ENCODE measurements at regions not wholly inside any gene's neighbourhood (a gene's known extent, or its start where the extent isn't known, plus 50 kb on each side); places are given as distances from the start of the nearest gene placed in this dataset.
"Not testable (repeated sequence)": the region's sequence is repeated elsewhere in the genome, so short reads cannot be mapped to it uniquely, and the experiment has no call there.

DNA sequence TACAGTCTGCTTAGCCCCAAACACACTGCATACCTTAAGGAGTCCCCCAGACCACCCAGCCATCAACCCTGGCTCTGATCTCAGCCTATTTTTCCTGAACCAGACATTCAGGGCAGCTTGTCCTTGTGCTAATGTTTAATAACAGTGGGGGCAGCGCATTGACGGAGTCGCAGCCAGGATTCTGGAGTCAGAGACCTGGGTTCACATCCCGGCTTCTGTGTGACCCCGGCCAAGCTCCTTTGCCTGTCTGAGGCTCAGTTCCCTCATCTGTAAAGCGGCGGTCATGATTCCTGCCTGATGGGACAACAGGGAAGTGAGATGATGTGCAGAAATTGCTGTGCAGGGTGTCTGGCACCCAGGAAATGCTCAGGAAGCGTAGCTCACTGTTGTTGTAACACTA, 63.1 kb downstream of the MATN1 start:
- DNase-seq: no peak

DNA sequence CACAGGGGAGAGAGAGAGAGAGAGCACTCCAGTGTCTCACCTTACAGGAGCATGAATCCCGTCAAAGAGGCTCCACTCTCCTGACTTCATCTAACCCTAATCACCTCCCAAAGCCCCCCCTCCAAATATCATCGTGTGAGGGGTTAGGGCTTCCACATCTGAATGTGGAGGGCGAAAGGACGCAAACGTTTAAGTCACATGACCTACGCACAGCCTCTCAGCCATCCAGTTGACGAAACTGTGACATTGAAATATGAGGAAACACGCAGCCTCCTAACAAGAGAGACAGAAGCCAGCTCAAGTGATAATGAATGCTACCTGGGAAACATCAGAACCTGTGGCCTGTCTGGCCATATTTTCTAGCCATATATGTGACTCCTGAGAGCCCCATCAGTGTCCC, 63.7 kb downstream of the MATN1 start:
- DNase-seq: no peak

DNA sequence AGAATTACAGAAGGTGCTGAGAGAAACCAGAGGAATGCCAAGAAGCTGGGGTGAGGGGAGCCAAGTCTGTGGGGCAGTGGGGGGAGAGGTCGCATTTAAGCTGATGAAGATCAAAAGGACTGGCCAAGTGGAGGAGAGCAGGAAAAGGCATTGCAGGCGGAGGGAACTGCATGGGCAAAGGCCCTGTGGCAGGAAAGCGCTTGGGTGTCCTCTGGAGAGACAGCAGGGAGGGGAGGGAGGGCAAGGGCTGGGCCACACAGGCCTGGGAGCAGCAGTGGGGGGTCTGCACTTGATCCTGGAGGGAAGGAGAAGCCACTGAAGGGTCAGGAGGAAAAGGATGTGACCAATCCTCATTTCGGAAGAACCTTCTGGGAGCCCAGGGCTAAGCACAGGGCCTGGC, 65.0 kb downstream of the MATN1 start:
- not testable (repeated sequence) for DNase-seq

DNA sequence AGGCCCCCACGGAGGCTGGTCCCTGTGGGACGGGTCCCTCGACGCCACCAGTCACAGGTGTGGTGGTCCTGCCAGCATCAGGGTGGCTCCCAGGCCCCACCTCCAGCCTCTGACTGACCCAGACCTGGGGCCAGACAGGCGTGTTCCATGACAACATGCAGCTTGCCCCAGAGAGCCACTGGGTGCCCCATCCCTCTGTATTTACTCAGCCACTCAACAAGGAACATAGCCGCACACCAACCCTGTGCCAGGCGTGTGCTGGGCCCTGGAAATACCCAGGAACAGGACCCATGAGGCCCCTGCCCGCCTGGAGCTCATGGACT, 65.4 kb downstream of the MATN1 start:
- no peak for DNase-seq

DNA sequence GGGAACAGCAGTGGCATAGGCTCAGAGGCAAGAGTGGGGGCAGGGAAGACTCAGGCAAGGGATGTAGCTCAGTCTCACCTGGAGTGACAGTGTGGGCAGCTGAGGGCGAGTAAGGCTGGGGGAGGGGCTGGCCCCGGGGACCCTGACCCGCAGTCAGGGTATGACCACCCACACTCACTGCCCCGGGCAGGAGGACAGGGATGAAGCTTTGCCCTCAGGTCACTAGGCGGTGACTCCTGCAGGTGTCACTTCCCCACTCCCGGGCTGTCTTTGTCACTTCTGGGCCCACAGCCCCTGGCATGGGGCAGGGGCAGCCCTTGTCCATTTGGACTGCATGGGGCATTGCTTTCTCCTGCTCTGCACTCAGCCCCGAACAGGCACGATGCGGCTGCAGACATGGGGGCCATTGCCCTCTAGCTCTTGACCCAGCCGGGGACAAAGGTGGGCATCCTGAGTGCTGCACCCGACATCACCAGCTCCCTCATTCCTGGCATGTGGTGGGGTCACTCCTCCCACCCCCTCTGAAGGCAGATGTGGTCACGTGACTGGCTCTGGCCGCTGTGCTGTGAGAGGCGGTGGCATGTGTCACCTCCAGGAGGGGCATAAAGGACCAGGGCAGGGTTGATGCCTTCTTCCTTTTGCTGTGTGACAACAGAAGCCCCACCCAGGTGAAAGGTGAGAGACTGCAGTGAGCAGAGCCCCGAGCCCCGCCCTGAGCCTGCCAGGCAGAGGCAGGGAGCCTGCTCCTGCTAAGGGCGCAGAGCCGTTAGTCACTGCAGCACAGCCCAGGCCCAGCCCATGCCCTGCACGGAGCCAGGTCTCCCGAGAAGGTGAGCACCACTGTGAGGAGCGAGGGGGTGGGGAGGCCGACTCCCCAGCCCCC, 66.0 kb downstream of the MATN1 start:
- DNase-seq: no peak

DNA sequence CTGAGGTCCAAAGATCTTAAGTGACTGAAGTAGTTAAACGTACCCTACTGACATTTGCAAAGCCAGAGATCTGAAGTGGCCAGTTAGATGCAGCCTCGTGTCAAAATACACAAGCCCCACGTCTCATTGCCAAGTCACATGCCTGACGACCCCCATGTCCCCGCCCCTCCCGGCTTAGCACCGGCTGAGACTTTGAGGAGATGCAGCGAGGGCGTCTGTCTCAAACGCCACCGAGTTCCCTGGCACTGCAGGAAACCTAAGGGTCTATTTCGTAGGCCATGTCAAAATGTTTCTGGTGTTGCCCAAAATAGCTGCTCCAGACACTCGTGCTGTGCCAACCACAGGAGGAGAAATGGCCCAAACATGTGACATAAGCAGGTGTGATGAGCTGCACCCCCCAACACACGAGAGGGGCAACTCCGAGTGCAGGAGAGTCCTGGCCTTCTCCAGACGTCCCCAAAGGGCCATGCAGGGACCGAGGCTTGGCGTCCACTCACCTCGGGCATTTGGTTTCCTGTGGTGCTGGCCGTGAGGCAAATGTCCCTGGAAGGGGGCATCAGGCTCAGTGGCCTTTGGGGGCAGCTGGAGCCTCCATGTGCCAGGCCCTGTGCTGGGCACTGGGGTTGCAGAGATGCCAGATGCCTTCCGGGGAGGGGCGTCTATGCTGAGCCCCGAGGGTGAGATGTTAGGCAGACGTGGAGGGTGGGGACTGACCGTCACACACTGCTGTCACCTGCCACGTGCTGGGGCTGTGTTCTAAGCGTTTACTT, 67.0 kb downstream of the MATN1 start:
- DNase-seq: no peak

DNA sequence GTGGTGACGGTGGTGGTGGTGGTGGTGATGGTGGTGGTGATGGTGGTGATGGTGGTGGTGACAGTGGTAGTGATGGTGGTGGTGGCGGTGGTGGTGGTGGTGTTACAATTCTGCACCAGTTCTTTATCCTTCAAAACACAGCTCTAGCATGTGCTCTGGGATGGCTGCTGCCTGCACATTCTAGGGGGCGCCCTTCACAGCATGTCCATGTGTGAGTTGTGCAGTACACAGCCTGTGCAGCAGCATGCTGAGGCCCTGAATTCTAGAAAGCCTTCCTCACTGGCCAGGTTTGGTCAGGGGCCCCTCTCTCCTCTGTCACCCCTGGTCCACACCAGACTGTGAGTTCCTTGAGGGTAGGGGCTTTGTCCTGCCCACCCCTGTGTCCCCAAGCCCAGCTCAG, 67.7 kb downstream of the MATN1 start:
- no peak for DNase-seq

DNA sequence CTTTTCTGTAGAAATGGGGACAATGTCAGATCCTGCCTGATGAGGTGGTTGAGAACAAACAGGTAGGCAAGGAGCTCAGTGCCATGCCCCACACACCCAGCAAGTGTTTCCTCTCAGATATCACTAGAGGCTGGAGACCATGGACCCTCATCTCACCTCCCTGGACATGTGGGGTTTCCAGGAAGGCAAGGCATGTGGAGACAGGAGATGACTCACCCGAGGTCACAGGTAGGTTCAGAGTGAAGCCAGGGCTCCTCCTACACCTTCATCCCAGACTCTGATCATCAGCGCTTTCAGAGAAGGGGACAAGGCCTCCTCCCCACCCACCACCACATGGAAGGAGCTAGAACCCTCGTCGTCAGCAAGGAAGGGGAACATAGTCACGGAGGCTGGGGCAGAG, 69.2 kb downstream of the MATN1 start:
- no peak for DNase-seq

DNA sequence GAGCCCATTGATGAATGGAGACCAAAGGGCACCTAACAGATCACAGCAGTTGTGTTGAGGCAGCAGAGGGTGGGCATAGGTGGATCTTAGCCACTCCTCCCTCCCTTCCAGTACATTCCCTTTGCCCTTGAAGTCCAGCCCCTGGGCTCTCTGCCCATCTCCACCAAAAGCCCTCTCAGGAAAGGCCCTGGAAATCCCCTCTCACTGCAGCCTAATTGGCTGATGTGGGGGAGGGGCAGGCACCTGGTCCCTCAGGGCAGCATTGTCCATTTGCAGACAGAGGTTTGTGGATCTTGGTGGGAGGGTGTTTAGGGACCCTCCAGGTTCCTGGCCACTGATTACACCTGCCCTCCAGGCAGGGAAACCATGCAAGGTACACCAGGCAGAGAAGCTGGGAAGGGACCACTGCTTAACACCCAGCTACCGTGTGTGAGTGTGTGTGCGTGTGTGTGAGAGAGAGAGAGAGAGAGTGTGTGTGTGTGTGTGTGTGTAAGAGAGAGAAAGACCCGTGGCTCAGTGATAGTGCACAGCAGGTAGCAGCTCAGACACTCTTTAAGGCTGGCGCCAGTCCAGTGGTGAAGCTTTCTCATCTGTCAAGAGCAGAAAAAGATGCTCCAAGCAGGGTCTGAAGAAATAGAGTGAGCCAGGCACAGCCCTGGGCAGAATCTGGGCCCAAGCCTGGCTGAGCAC, 71.1 kb downstream of the MATN1 start:
- no peak for DNase-seq

DNA sequence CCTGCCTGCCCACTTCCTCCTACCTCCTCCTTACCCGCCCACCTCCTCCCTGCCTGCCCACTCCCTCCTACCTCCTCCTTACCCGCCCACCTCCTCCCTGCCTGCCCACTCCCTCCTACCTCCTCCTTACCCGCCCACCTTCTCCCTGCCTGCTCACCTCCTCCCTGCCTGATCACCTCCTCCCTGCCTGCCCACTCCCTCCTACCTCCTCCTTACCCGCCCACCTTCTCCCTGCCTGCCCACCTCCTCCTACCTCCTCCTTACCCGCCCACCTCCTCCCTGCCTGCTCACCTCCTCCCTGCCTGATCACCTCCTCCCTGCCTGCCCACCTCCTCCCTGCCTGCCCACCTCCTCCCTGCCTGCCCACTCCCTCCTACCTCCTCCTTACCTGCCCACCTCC, 72.0 kb downstream of the MATN1 start:
- DNase-seq: not testable (repeated sequence)

DNA sequence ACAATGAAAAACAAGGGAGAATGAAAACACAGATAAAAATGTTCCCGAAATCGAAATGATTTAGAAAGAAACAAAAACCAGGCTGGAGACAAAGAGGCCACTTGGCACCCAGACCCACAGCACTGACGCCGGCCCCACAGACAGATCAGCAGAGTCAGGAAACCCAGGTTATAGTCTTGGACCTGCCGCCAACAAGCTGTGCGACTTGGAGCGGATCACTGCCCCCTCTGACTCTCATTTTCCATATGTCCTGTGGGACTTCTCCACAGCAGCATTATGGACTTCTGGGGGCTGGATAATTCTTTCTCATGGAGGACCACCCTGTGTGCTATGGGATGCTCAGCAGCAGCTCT, 72.4 kb downstream of the MATN1 start:
- DNase-seq: no peak

DNA sequence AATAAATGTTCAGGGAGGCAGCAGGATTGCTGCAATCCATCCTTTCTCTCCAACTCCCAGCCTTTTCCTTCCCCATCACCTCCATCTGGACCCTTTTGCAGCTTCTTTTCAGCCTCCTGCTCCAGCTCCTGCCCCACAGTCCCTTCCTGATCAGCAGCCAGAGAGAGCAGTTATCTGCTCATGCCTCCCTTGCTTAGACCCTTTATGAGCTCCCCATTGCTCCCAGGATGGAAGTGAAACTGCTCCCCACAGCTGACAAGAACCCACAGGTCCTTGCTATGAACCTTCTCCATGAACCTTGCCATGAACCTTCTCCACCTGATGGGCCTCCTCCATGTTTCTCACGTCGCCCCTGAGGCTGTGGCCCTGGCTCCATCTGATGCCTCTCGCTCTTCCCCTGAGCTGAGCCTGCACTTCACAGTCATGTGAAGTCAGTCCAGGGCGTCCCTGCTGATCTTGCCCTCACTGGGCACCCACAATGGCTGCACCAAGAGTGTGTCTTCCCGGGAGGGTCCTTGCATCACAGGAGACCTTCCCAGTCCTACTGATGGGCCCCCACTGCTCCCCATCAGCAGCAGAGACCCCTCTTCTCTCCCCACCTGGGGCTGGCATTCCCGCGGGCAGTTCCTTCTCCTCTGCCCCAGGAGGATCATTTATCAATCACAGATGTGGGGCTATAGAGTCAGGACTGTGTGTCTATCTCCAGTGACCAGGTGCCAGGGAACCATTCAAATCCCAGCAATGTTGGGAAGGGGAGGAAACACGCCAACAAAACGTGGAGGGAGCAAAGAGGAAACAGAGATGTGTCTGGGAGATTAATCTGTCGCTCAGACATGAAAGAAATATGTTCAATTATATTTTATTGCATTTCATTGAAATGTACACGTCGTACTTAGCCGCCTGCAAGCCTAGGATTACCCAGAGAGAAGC, 73.1 kb downstream of the MATN1 start:
- no peak for DNase-seq

DNA sequence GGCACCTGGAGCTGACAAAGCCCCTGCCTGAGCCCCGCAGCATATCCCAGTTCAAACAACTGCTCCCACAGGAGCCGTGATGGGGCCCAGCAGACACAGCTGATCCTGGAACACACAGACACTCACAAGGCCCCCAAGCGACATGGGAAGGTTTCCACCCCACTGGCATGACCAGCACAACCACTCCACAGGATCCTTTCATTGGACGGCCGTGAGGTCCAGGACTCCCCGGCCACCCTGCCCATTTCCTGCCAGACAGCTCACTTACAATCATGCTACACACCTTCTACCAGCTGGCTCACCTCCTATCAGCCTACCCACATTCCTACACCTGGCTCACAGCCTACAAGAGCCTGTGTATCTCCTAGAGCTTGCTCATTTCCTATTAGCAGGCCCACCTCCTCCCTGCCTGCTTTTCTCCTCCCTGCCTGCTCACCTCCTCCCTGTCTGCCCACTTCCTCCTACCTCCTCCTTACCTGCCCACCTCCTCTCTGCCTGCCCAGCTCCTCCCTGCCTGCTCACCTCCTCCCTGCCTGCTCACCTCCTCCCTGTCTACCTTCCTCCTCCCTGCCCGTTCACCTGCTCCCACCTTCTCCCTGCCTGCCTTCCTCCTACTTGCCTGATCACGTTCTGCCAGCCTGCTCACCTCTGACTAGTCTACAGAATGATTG, 73.9 kb downstream of the MATN1 start:
- no peak for DNase-seq

DNA sequence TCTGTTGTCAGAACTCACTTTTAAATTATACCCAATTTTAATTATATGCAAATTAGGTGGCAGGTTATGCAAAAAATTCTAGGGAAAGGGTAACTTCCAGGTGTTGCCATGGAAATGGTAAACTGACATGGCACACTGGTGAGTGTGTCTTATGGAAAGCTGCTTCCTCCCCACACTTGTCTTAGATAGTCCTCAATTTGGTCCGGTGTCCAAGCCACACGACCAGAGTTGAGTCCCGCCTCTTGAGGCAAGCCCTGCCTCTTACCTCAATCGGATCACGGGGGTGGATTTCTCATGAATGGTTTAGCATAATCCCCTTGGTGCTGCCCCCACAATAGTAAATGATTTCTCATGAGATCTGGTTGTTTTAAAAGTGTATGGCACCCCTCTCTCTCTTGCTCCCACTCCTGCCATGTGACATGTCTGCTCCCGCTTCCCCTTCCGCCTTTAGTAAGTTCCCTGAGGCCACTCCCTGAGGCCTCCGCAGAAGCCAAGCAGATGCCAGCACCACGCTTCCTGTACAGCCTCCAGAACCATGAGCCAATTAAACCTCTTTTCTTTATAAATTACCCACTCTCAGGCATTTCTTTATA, 74.9 kb downstream of the MATN1 start:
- DNase-seq: no peak

DNA sequence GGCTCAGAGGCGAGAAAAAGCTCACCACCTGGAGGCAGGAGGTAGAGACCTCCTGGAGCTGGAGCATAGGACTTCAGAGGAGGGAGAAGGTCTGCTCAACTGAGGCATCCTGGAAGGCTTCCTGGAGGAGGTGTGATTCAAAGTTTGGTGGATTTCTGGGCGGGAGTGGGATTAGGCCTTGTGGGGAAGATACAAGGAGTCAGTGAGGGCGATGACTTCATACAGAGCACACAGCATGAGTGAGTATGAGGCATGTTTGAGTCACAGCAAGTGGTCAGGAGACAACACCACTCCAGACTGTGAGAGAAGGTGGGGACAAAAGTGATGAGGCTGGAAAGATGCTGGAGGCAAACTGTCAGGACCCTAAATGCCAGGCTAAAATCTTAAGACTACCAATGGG, 77.6 kb downstream of the MATN1 start:
- no peak for DNase-seq

DNA sequence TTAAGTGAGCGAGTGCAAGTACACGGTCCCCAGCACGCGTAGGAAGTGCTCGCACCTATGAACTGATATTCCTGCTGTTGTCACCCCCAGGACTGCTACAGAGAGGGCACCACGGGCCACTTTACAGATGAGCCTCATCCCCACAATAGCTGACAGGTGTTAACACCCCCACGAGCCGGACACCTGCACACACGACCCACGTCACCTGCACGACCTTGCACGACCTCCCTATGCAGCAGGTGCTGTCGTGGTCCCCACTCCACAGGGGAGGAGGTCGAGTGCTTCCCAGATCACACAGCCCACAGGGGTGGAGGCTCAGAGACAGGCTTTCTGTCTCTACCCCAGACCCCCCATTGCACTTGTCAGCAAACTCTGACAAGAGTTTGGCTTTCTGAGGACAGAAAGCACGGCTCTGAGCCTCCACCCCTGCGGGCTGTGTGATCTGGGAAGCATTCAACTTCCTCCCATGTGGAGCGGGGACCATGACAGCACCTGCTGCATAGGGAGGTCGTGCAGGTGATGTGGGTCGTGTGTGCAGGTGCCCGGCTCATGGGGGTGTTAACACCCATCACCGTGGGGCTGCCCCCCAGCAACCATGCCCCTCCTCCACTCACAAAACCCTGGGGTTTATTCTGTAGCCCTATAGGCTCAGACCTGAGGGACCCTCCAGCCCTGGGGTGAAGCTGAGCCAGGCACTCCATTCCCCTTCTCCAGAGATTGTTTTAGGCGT, 80.8 kb downstream of the MATN1 start:
- no peak for DNase-seq

DNA sequence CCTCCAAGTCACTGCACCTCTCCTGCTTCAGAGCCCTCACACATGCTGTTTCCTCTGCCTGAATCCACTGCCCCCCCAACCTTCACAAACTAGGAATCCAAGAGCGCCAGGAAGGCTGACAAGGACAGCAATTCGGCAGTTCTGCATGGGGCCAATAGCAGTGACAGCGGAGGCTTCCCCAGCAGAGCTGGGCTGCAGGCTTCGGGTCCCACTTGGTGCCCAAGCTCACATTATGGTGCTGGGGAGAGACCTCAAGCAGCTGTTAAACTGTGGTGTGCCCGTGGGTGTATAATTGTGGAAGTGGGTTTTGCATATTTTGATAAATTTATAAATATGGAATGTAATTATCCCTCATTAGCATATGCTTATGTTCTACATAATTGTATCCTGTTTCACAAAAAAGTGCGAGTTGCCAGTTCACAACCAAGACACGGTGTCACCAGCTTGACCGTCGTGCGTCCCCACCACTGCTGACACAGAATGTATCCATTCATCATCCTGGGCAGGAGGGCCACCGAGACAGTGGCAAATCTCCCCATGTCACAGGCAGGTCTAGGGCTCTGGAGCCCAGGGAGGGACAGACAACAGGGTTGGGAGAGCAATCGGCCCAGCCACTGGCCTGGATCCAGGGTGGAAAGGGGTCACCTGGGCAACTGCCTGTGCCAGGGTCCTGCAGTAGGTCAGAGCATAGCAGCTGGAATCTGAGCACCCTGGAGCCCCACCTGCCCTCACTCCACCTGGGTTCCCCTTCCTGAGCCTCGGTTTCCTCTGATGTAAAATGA, 81.6 kb downstream of the MATN1 start:
- no peak for DNase-seq

DNA sequence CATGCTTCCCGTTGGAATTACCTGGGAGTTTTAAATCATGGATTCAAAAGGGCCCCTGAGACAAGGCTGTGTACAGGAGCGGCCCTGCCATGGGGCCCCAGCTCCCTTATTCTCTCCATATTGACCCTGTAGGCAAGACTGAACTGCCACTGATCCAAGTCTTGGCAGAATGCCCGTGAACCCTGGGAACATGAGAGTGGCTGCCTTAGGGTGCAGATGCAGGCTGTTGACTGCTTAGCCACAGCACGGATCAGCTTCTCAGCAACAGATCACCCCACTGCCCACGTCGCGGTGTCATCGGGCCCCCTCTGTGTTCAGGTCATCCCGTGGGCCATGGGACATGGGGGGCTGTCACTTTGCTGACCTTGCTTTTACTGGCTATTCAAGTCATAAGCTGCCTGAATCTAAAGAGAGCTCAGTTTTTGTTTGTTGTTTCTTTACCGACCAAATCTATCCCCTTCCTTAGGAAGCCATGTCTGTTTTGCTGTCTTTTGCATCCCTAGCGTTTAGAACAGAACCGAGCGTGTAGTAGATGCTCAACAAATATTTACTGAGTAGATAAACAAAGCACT, 83.4 kb downstream of the MATN1 start:
- no peak for DNase-seq

DNA sequence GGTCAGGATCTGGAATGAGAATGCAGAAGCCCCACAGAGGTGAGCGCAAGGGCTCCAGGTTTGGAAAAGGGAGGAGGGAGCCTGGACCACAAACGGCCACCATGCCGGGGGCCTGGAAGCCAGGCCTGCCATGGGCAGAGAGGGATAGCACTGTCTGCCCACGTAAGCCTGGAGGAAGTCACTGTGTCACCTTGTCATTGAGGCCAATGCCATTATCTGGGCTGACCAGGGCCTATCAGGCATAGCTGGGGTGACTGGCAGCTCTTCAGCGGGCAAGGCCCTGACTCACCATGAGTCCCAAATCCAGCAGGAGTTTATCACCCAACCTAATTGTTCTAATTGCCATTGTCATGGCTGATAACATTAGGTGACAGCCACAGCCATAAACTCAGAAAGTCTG, 84.6 kb downstream of the MATN1 start:
- no peak for DNase-seq

DNA sequence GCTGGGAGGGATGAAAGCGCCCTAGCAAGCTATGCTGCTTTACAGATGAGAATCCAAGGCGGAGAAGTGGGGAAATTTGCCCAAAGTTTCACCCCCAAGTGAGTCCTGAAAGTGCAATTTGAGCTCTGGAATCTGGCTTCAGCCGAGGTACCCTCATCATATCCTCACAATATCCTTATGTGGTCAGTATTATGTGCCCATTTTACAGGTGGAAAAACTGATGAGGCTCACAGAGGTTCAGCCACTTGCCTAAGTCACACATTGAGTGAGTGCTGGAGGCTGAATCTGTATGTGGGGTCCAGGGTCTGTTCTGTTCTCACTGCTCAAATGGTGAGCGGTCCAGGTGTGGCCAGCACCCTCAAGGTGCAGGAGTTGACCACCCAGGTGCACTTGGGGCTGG, 85.3 kb downstream of the MATN1 start:
- no peak for DNase-seq

Data from NCI-H446 treated with DMSO at 0.1 percent for 48 hours (cell line).